ENCODE measurements at regions not wholly inside any gene's neighbourhood (a gene's known extent, or its start where the extent isn't known, plus 50 kb on each side); places are given as distances from the start of the nearest gene placed in this dataset.
A peak's percentile ranks its signal among the peaks of the same experiment; 100 is the strongest.

DNA sequence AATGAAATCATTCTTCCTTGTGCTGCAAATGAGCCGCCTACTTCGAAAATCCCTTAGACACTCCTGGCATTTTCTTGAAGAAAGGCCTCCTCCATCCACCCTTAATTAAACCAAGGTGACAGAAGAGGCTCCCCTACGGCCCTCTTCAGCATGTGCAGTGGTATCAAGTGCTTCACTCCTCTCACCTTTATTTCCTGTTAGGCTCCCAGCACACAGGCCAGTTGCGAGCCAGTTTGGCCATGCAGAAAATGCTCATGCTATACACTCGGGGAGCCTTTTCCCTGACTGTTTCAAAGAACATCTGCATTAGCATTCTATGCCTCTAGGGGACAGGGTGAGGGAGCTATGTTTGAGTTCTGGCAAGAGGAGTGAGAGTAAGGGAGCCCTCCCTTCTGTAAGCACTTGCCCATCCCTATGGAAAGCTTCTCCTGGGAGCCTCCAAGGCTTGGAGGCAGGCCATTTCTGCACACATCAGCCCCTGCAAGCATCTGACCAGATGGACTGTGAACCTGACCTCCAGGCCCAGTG is 291.5 kb downstream of the RPS29 start:
- TF ChIP-seq EZH2phosphoT487 (IDR thresholded peaks at IDR 0.05) (no peak), EZH2 (IDR thresholded peaks at IDR 0.05) (no peak)
- TF ChIP-seq, protein P1, sequence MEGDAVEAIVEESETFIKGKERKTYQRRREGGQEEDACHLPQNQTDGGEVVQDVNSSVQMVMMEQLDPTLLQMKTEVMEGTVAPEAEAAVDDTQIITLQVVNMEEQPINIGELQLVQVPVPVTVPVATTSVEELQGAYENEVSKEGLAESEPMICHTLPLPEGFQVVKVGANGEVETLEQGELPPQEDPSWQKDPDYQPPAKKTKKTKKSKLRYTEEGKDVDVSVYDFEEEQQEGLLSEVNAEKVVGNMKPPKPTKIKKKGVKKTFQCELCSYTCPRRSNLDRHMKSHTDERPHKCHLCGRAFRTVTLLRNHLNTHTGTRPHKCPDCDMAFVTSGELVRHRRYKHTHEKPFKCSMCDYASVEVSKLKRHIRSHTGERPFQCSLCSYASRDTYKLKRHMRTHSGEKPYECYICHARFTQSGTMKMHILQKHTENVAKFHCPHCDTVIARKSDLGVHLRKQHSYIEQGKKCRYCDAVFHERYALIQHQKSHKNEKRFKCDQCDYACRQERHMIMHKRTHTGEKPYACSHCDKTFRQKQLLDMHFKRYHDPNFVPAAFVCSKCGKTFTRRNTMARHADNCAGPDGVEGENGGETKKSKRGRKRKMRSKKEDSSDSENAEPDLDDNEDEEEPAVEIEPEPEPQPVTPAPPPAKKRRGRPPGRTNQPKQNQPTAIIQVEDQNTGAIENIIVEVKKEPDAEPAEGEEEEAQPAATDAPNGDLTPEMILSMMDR (IDR thresholded peaks at IDR 0.05) = peak; percentile 35

All from neural progenitor cell (in vitro differentiated cells).